Gastroesophageal sphincter (tissue), 3 donors: ENCODE measurements at regions not wholly inside any gene's neighbourhood (a gene's known extent, or its start where the extent isn't known, plus 50 kb on each side); places are given as distances from the start of the nearest gene placed in this dataset.

Source experiments
- CTCF ChIP-seq, 4 experiments: fragments of 200-600 bp in 2 of 4; fragments of 450-650 bp in 2 of 4; sonication (generic) in 1 of 4; IDR thresholded peaks; one replicate each; pipeline ENCODE4 v1.5.1; 2017 to 2019; ENCODE audit warnings: antibody characterized with exemption in 4 of 4, mild to moderate bottlenecking in 2 of 4, moderate library complexity in 2 of 4
- EP300 ChIP-seq: sonication (generic); formaldehyde crosslinking; IDR thresholded peaks from one replicate; pipeline ENCODE4 v1.6.1; 2017; ENCODE audit warnings: antibody characterized with exemption, mild to moderate bottlenecking
- POLR2A ChIP-seq, 2 donors: fragments of 450-650 bp; IDR thresholded peaks; one replicate each; pipeline ENCODE4 v1.6.1; 2017; ENCODE audit warnings: antibody characterized with exemption in 2 of 2, mild to moderate bottlenecking in 2 of 2, moderate library complexity in 1 of 2
- POLR2AphosphoS5 ChIP-seq: sonication (generic); formaldehyde crosslinking; IDR thresholded peaks from one replicate; pipeline ENCODE4 v1.6.1; 2017; ENCODE audit warnings: antibody characterized with exemption

- TF ChIP-seq CTCF (IDR thresholded peaks at IDR 0.05), result no peak
- TF ChIP-seq POLR2A (IDR thresholded peaks at IDR 0.05), result no peak
- TF ChIP-seq POLR2AphosphoS5, result no peak
- no peak for TF ChIP-seq EP300
These were observed 77.9 kb downstream of the RTL9 start for GRCh38 chrX:110436523-110436922.
